Thyroid gland (tissue), 4 donors: ENCODE measurements at regions not wholly inside any gene's neighbourhood (a gene's known extent, or its start where the extent isn't known, plus 50 kb on each side); places are given as distances from the start of the nearest gene placed in this dataset.

Experiments
- DNase-seq, 2 donors: peaks; one replicate each; pipeline ENCODE4 v3.0.0-alpha.2; 2019
- H3K27ac ChIP-seq, 3 donors: fragments of 200-600 bp; sonication (generic); 1 replicate in 2 of 3; 2 replicates in 1 of 3; pipeline ENCODE4 v1.5.1; 2016 to 2019; ENCODE audit warnings: mild to moderate bottlenecking in 1 of 3, moderate library complexity in 1 of 3
- H3K27me3 ChIP-seq: fragments of 200-600 bp; sonication (generic); one replicate; pipeline ENCODE4 v1.5.1; 2019
- H3K36me3 ChIP-seq, 2 donors: fragments of 200-600 bp; sonication (generic); one replicate each; pipeline ENCODE4 v1.5.1; 2016 to 2019
- H3K4me1 ChIP-seq, 2 donors: fragments of 200-600 bp; sonication (generic); one replicate each; pipeline ENCODE4 v1.5.1; 2017 to 2019
- H3K4me3 ChIP-seq, 3 donors: fragments of 200-600 bp; sonication (generic); replicated peaks in 1 of 3; 1 replicate in 2 of 3; 2 replicates in 1 of 3; pipeline ENCODE4 v1.5.1; 2016; ENCODE audit warnings: mild to moderate bottlenecking in 1 of 3
- H3K9me3 ChIP-seq: fragments of 200-600 bp; sonication (generic); one replicate; pipeline ENCODE4 v1.5.1; 2017
- POLR2A ChIP-seq, 2 donors: fragments of 450-650 bp; IDR thresholded peaks; one replicate each; pipeline ENCODE4 v1.6.1; 2017; ENCODE audit warnings: antibody characterized with exemption in 2 of 2, mild to moderate bottlenecking in 2 of 2, moderate library complexity in 1 of 2
- WGBS, 2 donors: methylation state at CpG; one replicate each; pipeline ENCODE4 v1.1.5; 2017; 5-methylcytosine and 5-hydroxymethylcytosine counted together
- intact Hi-C: fragments of 100-400 bp; cut with DNase I; formaldehyde crosslinking; loops from one replicate; pipeline ENCODE4 v1.15.1; 2023
- TF ChIP-seq, protein P1 (sequence below), 6 experiments: fragments of 200-600 bp in 3 of 6; fragments of 450-650 bp in 3 of 6; sonication (generic) in 3 of 6; IDR thresholded peaks; one replicate each; pipeline ENCODE4 v1.5.1; 2016 to 2019; ENCODE audit warnings: antibody characterized with exemption in 6 of 6, mild to moderate bottlenecking in 2 of 6, inconsistent platforms in 1 of 6, moderate library complexity in 1 of 6

DNA sequence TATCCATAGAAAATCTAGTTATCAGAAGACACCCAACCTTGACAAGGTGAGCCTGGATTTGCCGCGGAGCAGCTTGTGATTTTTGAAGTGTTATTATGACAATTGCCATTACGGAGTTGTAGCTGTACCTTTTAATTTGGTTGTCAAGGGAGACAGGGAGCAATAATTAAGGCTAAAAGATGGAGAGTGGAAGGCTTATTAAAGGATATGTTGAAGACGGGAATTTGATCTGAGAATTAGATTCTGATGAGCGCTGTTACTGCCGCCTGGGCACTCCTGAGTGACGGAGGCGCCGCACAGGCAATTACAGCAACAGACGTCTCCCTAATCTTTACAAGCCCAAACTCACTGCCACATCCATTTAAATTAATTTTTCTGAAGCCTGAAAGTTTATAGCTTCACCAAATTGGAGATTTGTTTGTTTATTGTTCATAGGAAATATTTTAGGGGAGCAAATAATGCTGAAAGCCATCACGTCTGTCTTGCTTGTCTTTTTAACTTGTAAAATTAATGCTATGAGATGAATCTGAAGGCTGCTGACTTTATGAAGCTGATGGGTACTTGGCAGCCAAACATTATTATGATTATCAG is 475.0 kb upstream of the ADARB2 start:
- H3K4me3 ChIP-seq: no peak overlapping the region
- H3K27ac ChIP-seq: no peak overlapping the region
- no peaks in the 10 kb centered on the region for H3K4me1 ChIP-seq
- H3K36me3 ChIP-seq: no peaks in the 10 kb centered on the region
- 64 to 67% methylated on average over 11 of the region's 11 CpGs for WGBS, 2 donors
- H3K27me3 ChIP-seq: no peaks in the 10 kb centered on the region
- no peaks in the 10 kb centered on the region for H3K9me3 ChIP-seq
- intact Hi-C loops: no loop called here
- TF ChIP-seq POLR2A (IDR thresholded peaks at IDR 0.05): no peak
- TF ChIP-seq, protein P1, sequence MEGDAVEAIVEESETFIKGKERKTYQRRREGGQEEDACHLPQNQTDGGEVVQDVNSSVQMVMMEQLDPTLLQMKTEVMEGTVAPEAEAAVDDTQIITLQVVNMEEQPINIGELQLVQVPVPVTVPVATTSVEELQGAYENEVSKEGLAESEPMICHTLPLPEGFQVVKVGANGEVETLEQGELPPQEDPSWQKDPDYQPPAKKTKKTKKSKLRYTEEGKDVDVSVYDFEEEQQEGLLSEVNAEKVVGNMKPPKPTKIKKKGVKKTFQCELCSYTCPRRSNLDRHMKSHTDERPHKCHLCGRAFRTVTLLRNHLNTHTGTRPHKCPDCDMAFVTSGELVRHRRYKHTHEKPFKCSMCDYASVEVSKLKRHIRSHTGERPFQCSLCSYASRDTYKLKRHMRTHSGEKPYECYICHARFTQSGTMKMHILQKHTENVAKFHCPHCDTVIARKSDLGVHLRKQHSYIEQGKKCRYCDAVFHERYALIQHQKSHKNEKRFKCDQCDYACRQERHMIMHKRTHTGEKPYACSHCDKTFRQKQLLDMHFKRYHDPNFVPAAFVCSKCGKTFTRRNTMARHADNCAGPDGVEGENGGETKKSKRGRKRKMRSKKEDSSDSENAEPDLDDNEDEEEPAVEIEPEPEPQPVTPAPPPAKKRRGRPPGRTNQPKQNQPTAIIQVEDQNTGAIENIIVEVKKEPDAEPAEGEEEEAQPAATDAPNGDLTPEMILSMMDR (IDR thresholded peaks at IDR 0.05): no peak
- no peak for DNase-seq

DNA sequence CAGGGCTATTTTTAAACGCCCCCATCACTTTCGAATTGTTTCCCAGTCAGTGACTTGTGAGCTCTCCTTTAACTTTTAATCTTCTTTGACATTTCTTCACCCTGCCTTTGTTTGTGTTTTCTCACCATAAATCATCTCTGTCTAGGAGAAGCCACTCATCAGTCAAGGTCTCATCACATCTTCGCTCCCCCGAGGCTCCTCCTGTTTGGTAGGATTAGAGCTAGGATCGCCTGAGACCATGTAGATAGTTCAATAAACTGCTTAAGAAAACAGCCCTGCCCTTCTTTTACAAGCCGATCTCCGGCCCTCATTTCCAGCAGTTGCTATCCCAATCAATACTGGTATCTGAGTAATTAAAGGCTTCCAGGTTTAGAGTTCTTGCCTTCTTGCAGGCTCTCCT is 472.8 kb upstream of the ADARB2 start:
- H3K27me3 ChIP-seq: no peaks in the 10 kb centered on the region
- 51 to 72% methylated on average over 7 of the region's 7 CpGs for WGBS, 2 donors

DNA sequence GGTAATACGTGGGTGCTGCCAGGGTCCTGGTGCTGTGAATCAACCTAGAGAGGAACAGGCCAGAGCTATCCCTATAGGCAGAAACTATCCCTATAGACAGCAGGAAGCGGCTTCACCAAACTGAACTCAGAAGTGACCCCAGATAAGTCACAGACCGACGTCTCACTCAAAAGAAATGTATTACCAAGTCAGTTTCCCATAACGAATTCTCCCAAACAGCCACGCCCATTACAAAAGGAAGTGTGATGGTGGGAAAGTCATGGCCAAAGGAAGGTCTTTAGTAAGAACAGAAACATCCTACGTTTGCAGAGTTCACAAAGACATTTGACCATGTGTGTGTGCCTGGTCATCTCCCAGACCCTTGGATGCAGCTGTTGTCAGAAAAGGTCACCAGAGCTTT is 470.8 kb upstream of the ADARB2 start:
- Histone ChIP-seq H3K36me3 (no peaks in the 10 kb centered on the region), H3K4me3 (no peak overlapping the region), H3K27me3 (no peaks in the 10 kb centered on the region), H3K9me3 (no peaks in the 10 kb centered on the region), H3K4me1 (no peaks in the 10 kb centered on the region), H3K27ac (no peak overlapping the region)
- WGBS, 2 donors: 83% methylated on average over 7 of the region's 7 CpGs
- no peak for DNase-seq
- intact Hi-C loops: no loop called here
- TF ChIP-seq, protein P1 (IDR thresholded peaks at IDR 0.05): no peak
- TF ChIP-seq POLR2A (IDR thresholded peaks at IDR 0.05): no peak

More for the DNA sequence above, 472.8 kb upstream of the ADARB2 start:
- Histone ChIP-seq H3K4me1 (no peaks in the 10 kb centered on the region), H3K4me3 (no peak overlapping the region), H3K36me3 (no peaks in the 10 kb centered on the region), H3K9me3 (no peaks in the 10 kb centered on the region), H3K27ac (no peak overlapping the region)
- no peak for TF ChIP-seq POLR2A (IDR thresholded peaks at IDR 0.05)
- TF ChIP-seq, protein P1 (IDR thresholded peaks at IDR 0.05): no peak
- no peak for DNase-seq
- intact Hi-C loops: no loop called here

DNA sequence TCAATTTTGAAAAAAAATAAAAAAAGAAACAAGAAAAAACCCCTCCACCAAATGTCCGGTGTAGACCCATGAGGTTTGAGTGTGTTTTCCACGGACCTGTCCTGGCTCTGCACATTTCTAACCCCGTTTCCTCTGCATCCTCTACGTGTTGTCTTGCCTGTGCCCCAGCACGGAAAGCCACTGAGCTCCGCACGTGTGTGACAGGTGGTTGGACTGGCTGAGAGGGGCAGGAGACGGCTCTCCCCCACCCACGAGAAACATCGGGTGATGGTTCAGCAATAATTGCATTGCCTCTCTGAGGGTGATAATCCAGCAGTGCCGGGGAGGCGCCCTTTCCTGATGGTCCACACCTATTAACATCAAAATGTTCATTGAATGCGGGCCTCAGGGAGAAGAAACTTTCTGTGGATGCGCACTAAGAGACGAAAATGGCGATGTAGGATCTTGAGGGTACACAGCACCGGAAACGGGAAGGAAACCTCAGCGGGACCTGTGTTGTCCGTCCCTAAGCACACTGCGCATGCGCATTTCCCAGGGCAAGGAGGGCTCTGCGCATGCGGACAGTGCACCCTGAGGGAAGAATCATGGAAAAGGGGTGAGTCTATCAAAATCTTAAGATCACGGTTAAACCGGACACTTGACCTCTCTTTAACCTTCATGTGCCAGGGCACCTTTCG is 470.1 kb upstream of the ADARB2 start:
- H3K4me1 ChIP-seq: no peaks in the 10 kb centered on the region
- no peaks in the 10 kb centered on the region for H3K9me3 ChIP-seq
- TF ChIP-seq, protein P1 (IDR thresholded peaks at IDR 0.05): no peak
- TF ChIP-seq POLR2A (IDR thresholded peaks at IDR 0.05): no peak
- intact Hi-C loops: no loop called here
- 93 to 94% methylated on average over 27 of the region's 27 CpGs for WGBS, 2 donors
- no peak overlapping the region for H3K27ac ChIP-seq
- H3K27me3 ChIP-seq: no peaks in the 10 kb centered on the region
- H3K4me3 ChIP-seq: no peak overlapping the region
- no peaks in the 10 kb centered on the region for H3K36me3 ChIP-seq
- DNase-seq: no peak

DNA sequence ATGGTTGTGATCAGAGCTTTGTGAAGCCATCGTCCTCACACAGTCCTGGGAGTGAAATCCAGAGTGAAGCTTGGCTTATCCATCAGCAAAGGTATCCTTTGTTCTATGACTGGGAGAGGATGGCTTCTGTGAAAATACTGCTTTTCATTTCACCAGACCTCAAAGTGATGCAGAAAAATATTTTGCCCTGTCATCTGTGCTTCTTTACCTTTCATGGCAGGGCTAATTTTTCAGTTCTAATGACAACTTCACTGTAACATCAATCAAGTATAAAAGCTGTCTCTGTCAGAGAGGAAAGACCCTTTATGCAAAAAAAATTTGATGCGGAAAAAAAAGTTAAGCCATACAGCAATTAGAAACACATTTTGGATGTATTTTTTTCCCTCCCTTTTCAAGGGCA is 468.1 kb upstream of the ADARB2 start:
- TF ChIP-seq POLR2A (IDR thresholded peaks at IDR 0.05): no peak
- TF ChIP-seq, protein P1 (IDR thresholded peaks at IDR 0.05): no peak

More for the DNA sequence above, 468.1 kb upstream of the ADARB2 start:
- no peak overlapping the region for H3K27ac ChIP-seq
- H3K4me3 ChIP-seq: no peak overlapping the region
- 71 to 77% methylated on average over 2 of the region's 2 CpGs for WGBS, 2 donors
- intact Hi-C loops: no loop called here
- no peaks in the 10 kb centered on the region for H3K9me3 ChIP-seq
- H3K27me3 ChIP-seq: no peaks in the 10 kb centered on the region
- H3K36me3 ChIP-seq: no peaks in the 10 kb centered on the region
- H3K4me1 ChIP-seq: no peaks in the 10 kb centered on the region
- DNase-seq: no peak
